ENCODE measurements at regions not wholly inside any gene's neighbourhood (a gene's known extent, or its start where the extent isn't known, plus 50 kb on each side); places are given as distances from the start of the nearest gene placed in this dataset.

DNA sequence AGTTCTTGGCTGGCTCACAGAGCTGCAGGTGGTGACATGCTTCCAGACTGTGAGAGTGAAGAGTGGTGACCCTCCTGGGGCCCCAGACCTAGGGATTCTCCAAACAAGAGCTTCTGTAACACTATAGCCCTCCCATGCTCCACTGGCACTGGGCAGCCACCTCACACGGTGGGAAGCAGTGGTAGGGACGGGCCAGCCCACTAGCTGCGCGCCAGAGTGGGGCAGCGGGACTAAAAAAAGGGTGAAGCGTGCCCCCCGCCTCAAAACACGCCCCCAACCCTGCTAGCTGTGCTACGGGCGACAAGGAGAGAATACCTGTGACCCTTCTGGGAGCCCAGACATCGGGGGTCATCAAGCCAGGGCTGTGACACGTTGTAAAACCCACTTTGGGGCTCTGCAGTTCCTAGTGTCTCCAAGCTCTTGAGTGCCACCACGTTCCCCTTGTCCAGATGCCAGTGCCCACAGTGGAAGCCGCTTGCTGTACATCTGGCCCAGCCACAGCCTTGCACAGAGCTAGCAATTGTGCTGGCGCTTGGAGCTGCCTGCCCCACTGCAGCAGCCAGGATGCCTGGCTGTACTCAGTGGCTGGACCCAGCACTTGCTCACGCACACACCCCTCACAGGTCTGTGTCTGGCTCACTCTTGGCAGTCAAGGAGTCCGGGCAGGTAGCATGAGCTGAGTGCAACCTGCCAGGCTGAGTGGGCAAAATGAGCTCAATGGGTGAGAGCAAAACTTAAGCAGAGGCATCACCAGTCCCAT lies 100.0 kb downstream of the DCAF12L2 start:
- Mint-ChIP-seq H3K27me3 (ENCODE audit: low read depth, unreplicated experiment) (peaks cover 3% of the 10 kb centered on the region), H3K36me3 (ENCODE audit: low read depth, unreplicated experiment) (no peaks in the 10 kb centered on the region), H3K9me3 (ENCODE audit: unreplicated experiment) (peaks cover 2% of the 10 kb centered on the region), H3K4me1 (ENCODE audit: low read depth, unreplicated experiment) (no peaks in the 10 kb centered on the region), H3K27ac (ENCODE audit: unreplicated experiment) (no peak overlapping the region), H3K4me3 (ENCODE audit: unreplicated experiment) (no peak overlapping the region)
- H4K20me1 ChIP-seq (ENCODE audit: insufficient read depth, low read length): no peaks in the 10 kb centered on the region
- no peaks in the 10 kb centered on the region for H3K79me2 ChIP-seq (ENCODE audit: insufficient read depth, low read length)
- H3K27me3 ChIP-seq (ENCODE audit: insufficient read depth, low read length): no peaks in the 10 kb centered on the region
- no peak for TF ChIP-seq CTCF (IDR thresholded peaks at IDR 0.05; ENCODE audit: insufficient read depth, low read depth, low read length)
- no peak for TF ChIP-seq EZH2 (IDR thresholded peaks at IDR 0.05; ENCODE audit: insufficient read depth, low read length)
- H2AFZ ChIP-seq (ENCODE audit: low read depth, low read length): no peak overlapping the region
- no peak overlapping the region for H3K9ac ChIP-seq (ENCODE audit: low read length)
- no peaks in the 10 kb centered on the region for H3K9me3 ChIP-seq (ENCODE audit: insufficient read depth, low read depth, low read length)
- no peak for DNase-seq (ENCODE audit: low read depth)
- no peaks in the 10 kb centered on the region for H3K4me1 ChIP-seq (ENCODE audit: insufficient read depth, low read length)
- no peak for FAIRE-seq
- no peaks in the 10 kb centered on the region for H3K36me3 ChIP-seq (ENCODE audit: insufficient read depth, low read length)
- no peak overlapping the region for H3K27ac ChIP-seq (ENCODE audit: low read depth, low read length)
- H3K4me3 ChIP-seq (ENCODE audit: insufficient read depth, low read depth, low read length): no peak overlapping the region
- H3K4me2 ChIP-seq (ENCODE audit: low read length): no peak overlapping the region

Data from astrocyte (in vitro differentiated cells and primary cell).